HL-60 (cell line): ENCODE measurements at regions not wholly inside any gene's neighbourhood (a gene's known extent, or its start where the extent isn't known, plus 50 kb on each side); places are given as distances from the start of the nearest gene placed in this dataset.

Experiments used
- CTCF ChIP-seq: IDR thresholded peaks from one replicate; pipeline ENCODE4 v1.5.1; 2011; ENCODE audit warnings: low read length, control low read depth, inconsistent platforms; ENCODE audit not compliant: insufficient read depth
- GABPA ChIP-seq: IDR thresholded peaks from 2 replicates; pipeline ENCODE4 v1.6.1; 2012; ENCODE audit warnings: low read depth
- POLR2AphosphoS5 ChIP-seq: IDR thresholded peaks from 2 replicates; pipeline ENCODE4 v1.6.1; 2012; ENCODE audit warnings: low read depth
- TF ChIP-seq, protein P1 (sequence below): IDR thresholded peaks from 2 replicates; pipeline ENCODE4 v1.6.1; 2012; ENCODE audit warnings: low read depth; ENCODE audit not compliant: insufficient replicate concordance

GRCh38 chr3:96209699-96210098 is 604.7 kb upstream of the EPHA6 start:
- TF ChIP-seq CTCF = no peak
- TF ChIP-seq GABPA = no peak
- TF ChIP-seq POLR2AphosphoS5 = no peak
- TF ChIP-seq, protein P1, sequence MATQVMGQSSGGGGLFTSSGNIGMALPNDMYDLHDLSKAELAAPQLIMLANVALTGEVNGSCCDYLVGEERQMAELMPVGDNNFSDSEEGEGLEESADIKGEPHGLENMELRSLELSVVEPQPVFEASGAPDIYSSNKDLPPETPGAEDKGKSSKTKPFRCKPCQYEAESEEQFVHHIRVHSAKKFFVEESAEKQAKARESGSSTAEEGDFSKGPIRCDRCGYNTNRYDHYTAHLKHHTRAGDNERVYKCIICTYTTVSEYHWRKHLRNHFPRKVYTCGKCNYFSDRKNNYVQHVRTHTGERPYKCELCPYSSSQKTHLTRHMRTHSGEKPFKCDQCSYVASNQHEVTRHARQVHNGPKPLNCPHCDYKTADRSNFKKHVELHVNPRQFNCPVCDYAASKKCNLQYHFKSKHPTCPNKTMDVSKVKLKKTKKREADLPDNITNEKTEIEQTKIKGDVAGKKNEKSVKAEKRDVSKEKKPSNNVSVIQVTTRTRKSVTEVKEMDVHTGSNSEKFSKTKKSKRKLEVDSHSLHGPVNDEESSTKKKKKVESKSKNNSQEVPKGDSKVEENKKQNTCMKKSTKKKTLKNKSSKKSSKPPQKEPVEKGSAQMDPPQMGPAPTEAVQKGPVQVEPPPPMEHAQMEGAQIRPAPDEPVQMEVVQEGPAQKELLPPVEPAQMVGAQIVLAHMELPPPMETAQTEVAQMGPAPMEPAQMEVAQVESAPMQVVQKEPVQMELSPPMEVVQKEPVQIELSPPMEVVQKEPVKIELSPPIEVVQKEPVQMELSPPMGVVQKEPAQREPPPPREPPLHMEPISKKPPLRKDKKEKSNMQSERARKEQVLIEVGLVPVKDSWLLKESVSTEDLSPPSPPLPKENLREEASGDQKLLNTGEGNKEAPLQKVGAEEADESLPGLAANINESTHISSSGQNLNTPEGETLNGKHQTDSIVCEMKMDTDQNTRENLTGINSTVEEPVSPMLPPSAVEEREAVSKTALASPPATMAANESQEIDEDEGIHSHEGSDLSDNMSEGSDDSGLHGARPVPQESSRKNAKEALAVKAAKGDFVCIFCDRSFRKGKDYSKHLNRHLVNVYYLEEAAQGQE = no peak
